Panc1 (cell line): ENCODE measurements at regions not wholly inside any gene's neighbourhood (a gene's known extent, or its start where the extent isn't known, plus 50 kb on each side); places are given as distances from the start of the nearest gene placed in this dataset.

Source experiments
- ATAC-seq: fragments of 200-7000 bp; cut with Tn5 transposase; 2 replicates; pipeline ENCODE4 v1.9.1; 2020; ENCODE audit warnings: mild to moderate bottlenecking, moderate library complexity
- BruUV-seq: library from RNA; stranded (reverse); fragments of 400-500 nt; replicated peaks from 2 replicates; lab custom pipeline; 2021; lab: Mats Ljungman, UMichigan
- CTCF ChIA-PET: fragments of 300-600 bp; sonication (Branson Sonifier 250); formaldehyde crosslinking; loops from one replicate; lab custom pipeline; 2022; ENCODE audit warnings: antibody characterized with exemption; lab: Charles Lee
- POLR2A ChIA-PET: fragments of 300-600 bp; sonication (Branson Sonifier 250); formaldehyde crosslinking; loops from one replicate; lab custom pipeline; 2022; ENCODE audit warnings: antibody characterized with exemption; lab: Charles Lee
- DNase-seq: peaks from one replicate; pipeline ENCODE4 v3.0.0-alpha.2; 2010; ENCODE audit warnings: low read depth, low spot score
- H3K27ac ChIP-seq: 2 replicates; pipeline ENCODE4 v1.5.1; 2011; ENCODE audit warnings: mild to moderate bottlenecking, low read length, inconsistent platforms
- H3K27me3 ChIP-seq: fragments of 200-500 bp; sonication (Bioruptor generic); 2 replicates; pipeline ENCODE4 v1.6.0; 2014; ENCODE audit warnings: low read length, inconsistent platforms; ENCODE audit not compliant: control insufficient read depth, insufficient read depth
- H3K36me3 ChIP-seq: fragments of 200-500 bp; sonication (Bioruptor generic); 2 replicates; pipeline ENCODE4 v1.5.1; 2014; ENCODE audit warnings: inconsistent platforms, mild to moderate bottlenecking, low read length, moderate library complexity; ENCODE audit not compliant: control insufficient read depth, insufficient read depth
- H3K4me1 ChIP-seq: 2 replicates; pipeline ENCODE4 v1.5.1; 2011; ENCODE audit warnings: inconsistent platforms, mild to moderate bottlenecking, low read length, moderate library complexity; ENCODE audit not compliant: control insufficient read depth, insufficient read depth
- H3K4me3 ChIP-seq, 2 experiments: 2 replicates each; pipeline ENCODE4 v1.5.1; 2011 to 2012; ENCODE audit warnings: low read depth in 2 of 2, low read length in 2 of 2, mild to moderate bottlenecking in 2 of 2, inconsistent platforms in 1 of 2, moderate library complexity in 1 of 2
- H3K9me3 ChIP-seq: fragments of 200-500 bp; sonication (Bioruptor generic); 2 replicates; pipeline ENCODE4 v1.5.1; 2014; ENCODE audit warnings: low read depth, mild to moderate bottlenecking, inconsistent platforms, low read length, moderate library complexity; ENCODE audit not compliant: control insufficient read depth, insufficient read depth
- CTCF ChIP-seq: fragments of 450-650 bp; IDR thresholded peaks from 2 replicates; pipeline ENCODE4 v1.5.1; 2017; ENCODE audit warnings: mild to moderate bottlenecking
- POLR2AphosphoS5 ChIP-seq: IDR thresholded peaks from 2 replicates; pipeline ENCODE4 v1.6.1; 2012; ENCODE audit warnings: mild to moderate bottlenecking, low read depth, low read length, moderate library complexity
- REST ChIP-seq, 2 experiments: IDR thresholded peaks; 2 replicates each; pipeline ENCODE4 v1.6.1; 2011 to 2012; ENCODE audit warnings: low read depth in 2 of 2, control low read depth in 1 of 2, low read length in 1 of 2, mild to moderate bottlenecking in 1 of 2, moderate library complexity in 1 of 2; ENCODE audit not compliant: insufficient read depth in 1 of 2
- SIN3A ChIP-seq: IDR thresholded peaks from 2 replicates; pipeline ENCODE4 v1.6.1; 2012; ENCODE audit warnings: low read depth, mild to moderate bottlenecking, low read length, moderate library complexity, borderline replicate concordance; ENCODE audit not compliant: insufficient read depth
- TCF7L2 ChIP-seq: IDR thresholded peaks from 2 replicates; pipeline ENCODE4 v1.6.1; 2011; ENCODE audit warnings: mild to moderate bottlenecking, low read depth, low read length, inconsistent platforms
- in situ Hi-C: cut with HindIII; loops from 2 replicates; pipeline ENCODE4 v1.10.0; 2016; ENCODE audit warnings: low sequenced_read_pairs, low pct_unique_long_range_greater_than_20kb
- intact Hi-C: fragments of 100-400 bp; cut with micrococcal nuclease; formaldehyde crosslinking; loops from one replicate; pipeline ENCODE4 v1.10.0; 2022; ENCODE audit not compliant: unreplicated experiment

- intact Hi-C loops (no loop called here), in situ Hi-C loops (no loop called here)
- ATAC-seq (no peak), DNase-seq (no peak)
- Histone ChIP-seq H3K4me3 (no peak overlapping the region), H3K9me3 (no peaks in the 10 kb centered on the region), H3K27ac (no peak overlapping the region), H3K4me1 (no peaks in the 10 kb centered on the region), H3K36me3 (no peaks in the 10 kb centered on the region), H3K27me3 (no peaks in the 10 kb centered on the region)
- TF ChIP-seq TCF7L2 (no peak), POLR2AphosphoS5 (no peak), REST (IDR thresholded peaks at IDR 0.05; ENCODE audit: insufficient read depth in 1 of 2, low read depth in 2 of 2, low read length in 1 of 2) (no peak), SIN3A (no peak), CTCF (no peak)
- POLR2A ChIA-PET = no interaction called here
- CTCF ChIA-PET = no interaction called here
- no TSS peak for BruUV-seq
Measured at GRCh38 chr13:85434927-85435326, 364.3 kb downstream of the SLITRK6 start.

GRCh38 chr13:85432881-85433280 is 366.3 kb downstream of the SLITRK6 start:
- H3K4me3 ChIP-seq = no peak overlapping the region
- intact Hi-C loops = no loop called here
- ChIA-PET CTCF (no interaction called here), POLR2A (no interaction called here)
- no peaks in the 10 kb centered on the region for H3K27me3 ChIP-seq
- H3K27ac ChIP-seq = no peak overlapping the region
- no TSS peak for BruUV-seq
- H3K36me3 ChIP-seq = no peaks in the 10 kb centered on the region
- no peaks in the 10 kb centered on the region for H3K9me3 ChIP-seq
- no peaks in the 10 kb centered on the region for H3K4me1 ChIP-seq
- in situ Hi-C loops = no loop called here
- ATAC-seq = no peak
- no peak for TF ChIP-seq TCF7L2
- DNase-seq = no peak

GRCh38 chr13:85431720-85432119 is 367.5 kb downstream of the SLITRK6 start:
- H3K27ac ChIP-seq = no peak overlapping the region
- no peak for TF ChIP-seq TCF7L2
- TF ChIP-seq POLR2AphosphoS5 = no peak
- no peak for TF ChIP-seq SIN3A
- TF ChIP-seq CTCF = no peak
- no peak for TF ChIP-seq REST (IDR thresholded peaks at IDR 0.05; ENCODE audit: insufficient read depth in 1 of 2, low read depth in 2 of 2, low read length in 1 of 2)
- H3K9me3 ChIP-seq = no peaks in the 10 kb centered on the region
- no peaks in the 10 kb centered on the region for H3K4me1 ChIP-seq
- DNase-seq (no peak), ATAC-seq (no peak)
- no peak overlapping the region for H3K4me3 ChIP-seq
- no peaks in the 10 kb centered on the region for H3K36me3 ChIP-seq
- H3K27me3 ChIP-seq = no peaks in the 10 kb centered on the region
- CTCF ChIA-PET = no interaction called here
- in situ Hi-C loops = no loop called here
- no TSS peak for BruUV-seq
- POLR2A ChIA-PET = no interaction called here
- intact Hi-C loops = no loop called here
